Neural progenitor cell (in vitro differentiated cells): ENCODE measurements at regions not wholly inside any gene's neighbourhood (a gene's known extent, or its start where the extent isn't known, plus 50 kb on each side); places are given as distances from the start of the nearest gene placed in this dataset.

Source experiments
- DNase-seq: peaks from one replicate; pipeline ENCODE4 v3.0.0-alpha.2; 2016; ENCODE audit warnings: low spot score
- H2AFZ ChIP-seq: fragments of 200-600 bp; sonication (generic); replicated peaks from 2 replicates; pipeline ENCODE4 v1.6.1; 2016; ENCODE audit warnings: antibody characterized with exemption
- H3F3A ChIP-seq: fragments of 200-600 bp; sonication (generic); 2 replicates; pipeline ENCODE4 v1.6.1; 2016; ENCODE audit warnings: antibody characterized with exemption, low read depth
- H3K27ac ChIP-seq: fragments of 200-600 bp; sonication (generic); 2 replicates; pipeline ENCODE4 v1.5.1; 2016; ENCODE audit warnings: mild to moderate bottlenecking
- H3K27me3 ChIP-seq: fragments of 200-600 bp; sonication (generic); 2 replicates; pipeline ENCODE4 v1.6.1; 2016; ENCODE audit warnings: mild to moderate bottlenecking, moderate library complexity
- H3K36me3 ChIP-seq: fragments of 200-600 bp; sonication (generic); 2 replicates; pipeline ENCODE4 v1.5.1; 2016
- H3K4me1 ChIP-seq: fragments of 200-600 bp; sonication (generic); 2 replicates; pipeline ENCODE4 v1.6.1; 2016; ENCODE audit warnings: mixed run types
- H3K4me2 ChIP-seq: fragments of 200-600 bp; sonication (generic); 2 replicates; pipeline ENCODE4 v1.6.1; 2016
- H3K4me3 ChIP-seq: fragments of 200-600 bp; sonication (generic); 2 replicates; pipeline ENCODE4 v1.5.1; 2016
- H3K79me2 ChIP-seq: fragments of 200-600 bp; sonication (generic); 2 replicates; pipeline ENCODE4 v1.6.1; 2016; ENCODE audit warnings: low read depth
- H3K9ac ChIP-seq: fragments of 200-600 bp; sonication (generic); 2 replicates; pipeline ENCODE4 v1.6.1; 2016
- H3K9me3 ChIP-seq: fragments of 200-600 bp; sonication (generic); 2 replicates; pipeline ENCODE4 v1.5.1; 2016; ENCODE audit warnings: low read depth
- H4K20me1 ChIP-seq: fragments of 200-600 bp; sonication (generic); 2 replicates; pipeline ENCODE4 v1.6.1; 2016; ENCODE audit warnings: low read depth
- H3K27ac Mint-ChIP-seq: 3 replicates; pipeline ENCODE4 v1.8.0; 2021; ENCODE audit warnings: mixed read lengths
- H3K27me3 Mint-ChIP-seq: 2 replicates; pipeline ENCODE4 v1.8.0; 2022; ENCODE audit warnings: low read depth, mild to moderate bottlenecking, inconsistent platforms, moderate library complexity, mixed read lengths; ENCODE audit not compliant: insufficient read depth
- H3K36me3 Mint-ChIP-seq: 3 replicates; pipeline ENCODE4 v1.8.0; 2021; ENCODE audit warnings: mixed read lengths
- H3K4me1 Mint-ChIP-seq: 3 replicates; pipeline ENCODE4 v1.8.0; 2021; ENCODE audit warnings: mixed read lengths
- H3K4me3 Mint-ChIP-seq: 3 replicates; pipeline ENCODE4 v1.8.0; 2021; ENCODE audit warnings: mild to moderate bottlenecking, moderate library complexity, mixed read lengths
- H3K9me3 Mint-ChIP-seq: 3 replicates; pipeline ENCODE4 v1.8.0; 2020; ENCODE audit warnings: mixed read lengths
- EZH2 ChIP-seq: fragments of 200-600 bp; sonication (generic); IDR thresholded peaks from 2 replicates; pipeline ENCODE4 v1.6.1; 2017; ENCODE audit warnings: antibody characterized with exemption, mild to moderate bottlenecking, moderate library complexity
- EZH2phosphoT487 ChIP-seq: fragments of 200-600 bp; sonication (generic); IDR thresholded peaks from 2 replicates; pipeline ENCODE4 v1.6.1; 2017; ENCODE audit warnings: antibody characterized with exemption
- TF ChIP-seq, protein P1 (sequence below): fragments of 200-600 bp; sonication (generic); IDR thresholded peaks from 2 replicates; pipeline ENCODE4 v1.5.1; 2017; ENCODE audit warnings: antibody characterized with exemption, mild to moderate bottlenecking

DNA sequence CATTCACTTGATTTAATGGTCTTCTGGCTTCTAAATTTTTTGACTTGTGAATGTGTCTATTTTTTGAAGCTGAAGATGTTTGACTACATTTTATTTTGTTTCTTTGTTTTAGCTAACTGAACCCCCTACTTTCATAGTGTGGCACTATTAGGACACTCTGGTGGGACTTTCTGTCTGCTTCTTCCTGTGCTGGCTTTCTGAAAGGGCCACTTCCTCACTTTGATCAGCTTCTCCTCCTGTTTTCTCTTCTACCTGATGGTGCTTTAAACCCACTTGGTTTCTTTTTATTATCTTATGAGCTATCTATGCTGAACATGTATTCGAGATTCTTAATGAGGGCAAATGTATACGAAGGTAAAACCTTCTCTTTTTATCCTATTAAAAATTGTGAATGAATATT, 186.1 kb upstream of the CASK start:
- H3K4me3 Mint-ChIP-seq: no peak overlapping the region
- Histone ChIP-seq H3K4me2 (no peak overlapping the region), H3K4me1 (no peaks in the 10 kb centered on the region), H3K36me3 (no peaks in the 10 kb centered on the region), H3F3A (no peaks in the 10 kb centered on the region), H4K20me1 (no peaks in the 10 kb centered on the region), H3K79me2 (no peaks in the 10 kb centered on the region), H3K9me3 (no peaks in the 10 kb centered on the region), H3K4me3 (no peak overlapping the region), H2AFZ (no peak overlapping the region), H3K9ac (no peak overlapping the region), H3K27me3 (no peaks in the 10 kb centered on the region), H3K27ac (no peak overlapping the region)
- H3K27me3 Mint-ChIP-seq: no peaks in the 10 kb centered on the region
- peaks cover 6% of the 10 kb centered on the region for H3K9me3 Mint-ChIP-seq
- TF ChIP-seq EZH2: no peak
- TF ChIP-seq, protein P1, sequence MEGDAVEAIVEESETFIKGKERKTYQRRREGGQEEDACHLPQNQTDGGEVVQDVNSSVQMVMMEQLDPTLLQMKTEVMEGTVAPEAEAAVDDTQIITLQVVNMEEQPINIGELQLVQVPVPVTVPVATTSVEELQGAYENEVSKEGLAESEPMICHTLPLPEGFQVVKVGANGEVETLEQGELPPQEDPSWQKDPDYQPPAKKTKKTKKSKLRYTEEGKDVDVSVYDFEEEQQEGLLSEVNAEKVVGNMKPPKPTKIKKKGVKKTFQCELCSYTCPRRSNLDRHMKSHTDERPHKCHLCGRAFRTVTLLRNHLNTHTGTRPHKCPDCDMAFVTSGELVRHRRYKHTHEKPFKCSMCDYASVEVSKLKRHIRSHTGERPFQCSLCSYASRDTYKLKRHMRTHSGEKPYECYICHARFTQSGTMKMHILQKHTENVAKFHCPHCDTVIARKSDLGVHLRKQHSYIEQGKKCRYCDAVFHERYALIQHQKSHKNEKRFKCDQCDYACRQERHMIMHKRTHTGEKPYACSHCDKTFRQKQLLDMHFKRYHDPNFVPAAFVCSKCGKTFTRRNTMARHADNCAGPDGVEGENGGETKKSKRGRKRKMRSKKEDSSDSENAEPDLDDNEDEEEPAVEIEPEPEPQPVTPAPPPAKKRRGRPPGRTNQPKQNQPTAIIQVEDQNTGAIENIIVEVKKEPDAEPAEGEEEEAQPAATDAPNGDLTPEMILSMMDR: no peak
- no peak for TF ChIP-seq EZH2phosphoT487
- no peaks in the 10 kb centered on the region for H3K4me1 Mint-ChIP-seq
- no peaks in the 10 kb centered on the region for H3K36me3 Mint-ChIP-seq
- H3K27ac Mint-ChIP-seq: no peak overlapping the region
- DNase-seq: no peak

DNA sequence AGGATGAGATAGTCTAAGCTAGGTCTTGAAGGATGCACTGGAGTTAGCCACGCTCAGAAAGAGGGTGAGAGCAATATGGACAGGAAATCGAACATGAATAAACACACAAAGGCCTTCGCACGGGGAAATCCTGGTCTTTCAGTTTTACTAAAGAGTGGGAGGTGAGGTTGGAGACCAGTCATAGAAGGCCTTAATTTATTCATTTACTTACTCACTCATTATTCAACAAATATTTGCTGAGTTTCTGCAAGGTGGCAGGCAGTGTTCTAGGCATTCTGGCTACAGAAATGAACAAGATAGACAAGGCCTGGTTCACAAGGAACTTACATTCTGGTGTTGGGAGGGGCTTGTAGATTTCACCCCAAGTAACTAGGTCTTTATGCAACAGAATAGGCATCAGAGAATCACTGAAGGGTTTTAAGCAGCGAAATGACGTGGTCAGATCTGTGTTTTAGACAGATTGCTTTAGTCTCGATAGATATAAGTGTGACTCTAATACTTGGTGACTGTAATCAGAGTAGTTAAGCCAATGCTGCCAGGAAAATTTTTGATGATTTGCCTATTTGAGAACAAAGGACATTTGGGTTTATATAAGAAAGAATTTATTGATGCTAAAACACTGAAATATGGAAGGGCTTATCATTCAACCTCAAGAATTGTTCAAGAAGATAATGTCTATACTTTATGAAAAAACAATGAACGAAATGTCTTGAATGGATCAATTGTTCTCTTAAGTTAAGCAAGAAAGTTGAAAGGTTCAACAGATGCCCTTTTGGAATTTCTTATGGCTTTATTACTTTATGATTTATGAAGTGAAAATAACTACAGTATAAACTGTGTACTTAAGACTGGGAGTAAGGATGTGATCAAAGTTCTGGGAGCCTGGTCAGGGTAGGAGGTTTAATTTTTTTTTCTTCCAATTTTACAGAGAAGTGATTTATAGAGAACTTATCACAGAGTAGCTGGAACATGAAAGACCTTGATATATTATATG, 184.4 kb upstream of the CASK start:
- Histone ChIP-seq H3K4me1 (no peaks in the 10 kb centered on the region), H3K4me2 (no peak overlapping the region), H3K4me3 (no peak overlapping the region), H3K79me2 (no peaks in the 10 kb centered on the region), H3F3A (no peaks in the 10 kb centered on the region), H3K9ac (no peak overlapping the region), H4K20me1 (no peaks in the 10 kb centered on the region), H3K36me3 (no peaks in the 10 kb centered on the region), H3K27ac (no peak overlapping the region), H3K9me3 (no peaks in the 10 kb centered on the region), H2AFZ (no peak overlapping the region), H3K27me3 (no peaks in the 10 kb centered on the region)
- Mint-ChIP-seq H3K27ac (no peak overlapping the region), H3K27me3 (no peaks in the 10 kb centered on the region), H3K9me3 (peaks cover 2% of the 10 kb centered on the region), H3K4me1 (no peaks in the 10 kb centered on the region), H3K4me3 (no peak overlapping the region), H3K36me3 (no peaks in the 10 kb centered on the region)
- TF ChIP-seq, protein P1: no peak
- TF ChIP-seq EZH2phosphoT487 (no peak), EZH2 (no peak)
- DNase-seq: no peak

DNA sequence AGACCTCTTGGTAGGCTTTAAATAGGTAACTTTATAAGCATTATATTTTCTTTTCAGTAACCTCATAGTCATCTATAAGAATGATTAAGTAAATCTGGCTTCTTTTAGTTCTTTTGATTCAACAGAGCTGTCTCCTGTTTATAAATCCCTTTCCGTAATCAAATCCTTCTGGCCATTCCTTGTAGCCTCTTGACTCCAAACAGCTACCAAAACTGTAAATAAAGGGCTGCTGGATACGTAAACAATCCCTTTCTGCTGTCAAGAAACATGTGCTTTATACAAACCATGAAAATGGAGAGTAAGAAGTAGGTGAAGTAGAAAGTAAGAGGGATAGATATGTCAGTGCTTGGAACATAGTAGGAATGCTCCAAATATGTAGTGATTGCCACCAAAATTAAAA, 183.2 kb upstream of the CASK start:
- Mint-ChIP-seq H3K36me3 (no peaks in the 10 kb centered on the region), H3K27ac (no peak overlapping the region), H3K4me1 (no peaks in the 10 kb centered on the region), H3K4me3 (no peak overlapping the region), H3K9me3 (no peaks in the 10 kb centered on the region), H3K27me3 (no peaks in the 10 kb centered on the region)
- H3K9me3 ChIP-seq: no peaks in the 10 kb centered on the region
- H3F3A ChIP-seq: no peaks in the 10 kb centered on the region
- no peaks in the 10 kb centered on the region for H3K4me1 ChIP-seq
- no peak overlapping the region for H3K4me2 ChIP-seq
- no peaks in the 10 kb centered on the region for H3K27me3 ChIP-seq
- H3K36me3 ChIP-seq: no peaks in the 10 kb centered on the region
- H3K9ac ChIP-seq: no peak overlapping the region
- H4K20me1 ChIP-seq: no peaks in the 10 kb centered on the region
- TF ChIP-seq EZH2: no peak
- TF ChIP-seq EZH2phosphoT487: no peak
- TF ChIP-seq, protein P1: no peak
- H3K79me2 ChIP-seq: no peaks in the 10 kb centered on the region
- no peak overlapping the region for H3K4me3 ChIP-seq
- no peak overlapping the region for H3K27ac ChIP-seq
- no peak for DNase-seq
- peak overlapping the region; percentile 42 for H2AFZ ChIP-seq
